Fibroblast of peridontal ligament (primary cell): ENCODE measurements at regions not wholly inside any gene's neighbourhood (a gene's known extent, or its start where the extent isn't known, plus 50 kb on each side); places are given as distances from the start of the nearest gene placed in this dataset.
"Not testable (repeated sequence)": the region's sequence is repeated elsewhere in the genome, so short reads cannot be mapped to it uniquely, and the experiment has no call there.

Experiments used
- DNase-seq: peaks from one replicate; pipeline ENCODE4 v3.0.0-alpha.2; 2010; ENCODE audit errors: extremely low read depth

- no peak for DNase-seq
Measured at GRCh38 chr4:59698041-59698440, 1502.1 kb upstream of the ADGRL3 start.

- no peak for DNase-seq
Measured at GRCh38 chr4:59700651-59701050, 1499.5 kb upstream of the ADGRL3 start.

GRCh38 chr4:59704616-59705015 lies 1495.5 kb upstream of the ADGRL3 start:
- no peak for DNase-seq

GRCh38 chr4:59712470-59712869 lies 1487.7 kb upstream of the ADGRL3 start:
- no peak for DNase-seq

GRCh38 chr4:59724286-59724685 lies 1475.8 kb upstream of the ADGRL3 start:
- not testable (repeated sequence) for DNase-seq

GRCh38 chr4:59727745-59728144 lies 1472.4 kb upstream of the ADGRL3 start:
- DNase-seq, result no peak

GRCh38 chr4:59728496-59728895 lies 1471.6 kb upstream of the ADGRL3 start:
- no peak for DNase-seq

- no peak for DNase-seq
Measured at GRCh38 chr4:59729321-59729720, 1470.8 kb upstream of the ADGRL3 start.

GRCh38 chr4:59748433-59748832 lies 1451.7 kb upstream of the ADGRL3 start:
- no peak for DNase-seq

GRCh38 chr4:59759082-59759825 lies 1440.9 kb upstream of the ADGRL3 start:
- DNase-seq, result no peak

- no peak for DNase-seq
Measured at GRCh38 chr4:59762344-59762743, 1437.8 kb upstream of the ADGRL3 start.

GRCh38 chr4:59770601-59771264 lies 1429.4 kb upstream of the ADGRL3 start:
- DNase-seq, result no peak

GRCh38 chr4:59772641-59773139 lies 1427.4 kb upstream of the ADGRL3 start:
- DNase-seq, result no peak

- not testable (repeated sequence) for DNase-seq
Measured at GRCh38 chr4:59780271-59780670, 1419.9 kb upstream of the ADGRL3 start.

GRCh38 chr4:59805176-59805575 lies 1395.0 kb upstream of the ADGRL3 start:
- DNase-seq, result no peak

- DNase-seq, result no peak
Measured at GRCh38 chr4:59814402-59815010, 1385.6 kb upstream of the ADGRL3 start.

GRCh38 chr4:59818656-59819055 lies 1381.5 kb upstream of the ADGRL3 start:
- DNase-seq, result no peak

GRCh38 chr4:59823311-59823710 lies 1376.8 kb upstream of the ADGRL3 start:
- no peak for DNase-seq

GRCh38 chr4:59825104-59825503 lies 1375.0 kb upstream of the ADGRL3 start:
- DNase-seq, result no peak

- no peak for DNase-seq
Measured at GRCh38 chr4:59831746-59832145, 1368.4 kb upstream of the ADGRL3 start.

- DNase-seq, result no peak
Measured at GRCh38 chr4:59834943-59835342, 1365.2 kb upstream of the ADGRL3 start.

GRCh38 chr4:59837751-59838150 lies 1362.4 kb upstream of the ADGRL3 start:
- no peak for DNase-seq

GRCh38 chr4:59838236-59838635 lies 1361.9 kb upstream of the ADGRL3 start:
- DNase-seq, result no peak
